ENCODE measurements at regions not wholly inside any gene's neighbourhood (a gene's known extent, or its start where the extent isn't known, plus 50 kb on each side); places are given as distances from the start of the nearest gene placed in this dataset.

DNA sequence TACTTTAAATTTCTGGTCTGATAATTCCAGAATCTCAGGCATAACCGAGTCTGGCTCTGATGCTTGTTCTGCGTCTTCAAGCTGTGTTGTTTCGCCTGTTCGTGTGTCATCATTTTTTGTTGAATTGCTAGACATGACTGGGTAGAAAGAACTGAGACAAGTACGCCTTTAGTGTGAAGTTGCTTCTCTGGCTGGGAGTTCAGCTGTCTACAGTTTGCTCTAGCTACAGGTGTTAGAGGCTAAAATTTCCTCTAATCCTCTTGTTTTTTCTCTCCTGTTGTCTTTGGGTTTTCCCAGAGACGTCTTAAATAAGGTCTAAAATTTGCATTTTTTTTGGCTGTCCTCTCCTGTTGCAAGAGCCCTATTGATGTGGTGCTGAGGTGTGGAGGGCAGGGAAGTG is 100.3 kb downstream of the FAM50B start:
- TF ChIP-seq, protein P1, sequence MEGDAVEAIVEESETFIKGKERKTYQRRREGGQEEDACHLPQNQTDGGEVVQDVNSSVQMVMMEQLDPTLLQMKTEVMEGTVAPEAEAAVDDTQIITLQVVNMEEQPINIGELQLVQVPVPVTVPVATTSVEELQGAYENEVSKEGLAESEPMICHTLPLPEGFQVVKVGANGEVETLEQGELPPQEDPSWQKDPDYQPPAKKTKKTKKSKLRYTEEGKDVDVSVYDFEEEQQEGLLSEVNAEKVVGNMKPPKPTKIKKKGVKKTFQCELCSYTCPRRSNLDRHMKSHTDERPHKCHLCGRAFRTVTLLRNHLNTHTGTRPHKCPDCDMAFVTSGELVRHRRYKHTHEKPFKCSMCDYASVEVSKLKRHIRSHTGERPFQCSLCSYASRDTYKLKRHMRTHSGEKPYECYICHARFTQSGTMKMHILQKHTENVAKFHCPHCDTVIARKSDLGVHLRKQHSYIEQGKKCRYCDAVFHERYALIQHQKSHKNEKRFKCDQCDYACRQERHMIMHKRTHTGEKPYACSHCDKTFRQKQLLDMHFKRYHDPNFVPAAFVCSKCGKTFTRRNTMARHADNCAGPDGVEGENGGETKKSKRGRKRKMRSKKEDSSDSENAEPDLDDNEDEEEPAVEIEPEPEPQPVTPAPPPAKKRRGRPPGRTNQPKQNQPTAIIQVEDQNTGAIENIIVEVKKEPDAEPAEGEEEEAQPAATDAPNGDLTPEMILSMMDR (IDR thresholded peaks at IDR 0.05; ENCODE audit: borderline replicate concordance, extremely low read depth, low read length, poor library complexity, severe bottlenecking): no peak
- no peak for TF ChIP-seq EZH2 (IDR thresholded peaks at IDR 0.05; ENCODE audit: borderline replicate concordance, low read depth, low read length, severe bottlenecking)

Data from DND-41 (cell line).